ENCODE measurements at regions not wholly inside any gene's neighbourhood (a gene's known extent, or its start where the extent isn't known, plus 50 kb on each side); places are given as distances from the start of the nearest gene placed in this dataset.

DNA sequence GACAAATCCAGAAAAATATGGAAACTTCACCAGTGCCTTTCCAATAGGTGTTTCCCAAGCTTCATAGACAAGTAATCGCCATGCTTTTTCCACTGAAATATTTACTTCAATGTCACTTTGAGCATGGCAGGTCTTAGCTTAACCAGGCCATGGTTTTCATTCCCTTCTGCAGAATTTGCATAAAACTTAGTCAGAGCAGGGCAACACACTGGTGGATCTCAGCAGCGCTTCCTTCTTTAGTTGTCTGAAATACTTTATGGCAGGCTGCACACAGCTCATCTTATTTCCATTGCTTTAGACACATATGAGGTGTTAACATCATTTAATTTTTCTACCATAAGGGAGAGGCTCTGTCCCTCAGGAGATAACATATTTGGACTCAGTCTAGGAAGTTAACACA lies 102.9 kb upstream of the AHR start:
- DNase-seq, result no peak
- Histone ChIP-seq H3F3A (ENCODE audit: insufficient read depth, low read length) (no peaks in the 10 kb centered on the region), H3K36me3 (replicated peaks; ENCODE audit: insufficient read depth, low read length) (no peaks in the 10 kb centered on the region), H3K79me2 (ENCODE audit: low read length) (no peaks in the 10 kb centered on the region), H3K4me2 (ENCODE audit: low read depth, low read length) (no peak overlapping the region), H3K27ac (ENCODE audit: low read length) (no peak overlapping the region), H3K4me1 (ENCODE audit: low read length) (no peaks in the 10 kb centered on the region), H3K4me3 (ENCODE audit: low read length) (no peak overlapping the region), H4K20me1 (ENCODE audit: insufficient read depth, low read length) (no peaks in the 10 kb centered on the region), H3K9me2 (replicated peaks; ENCODE audit: insufficient read depth, low read length) (no peaks in the 10 kb centered on the region), H3K27me3 (replicated peaks; ENCODE audit: insufficient read depth, low read length) (no peaks in the 10 kb centered on the region), H3K9me3 (replicated peaks; ENCODE audit: insufficient read depth, low read length) (no peaks in the 10 kb centered on the region), H3K9ac (ENCODE audit: low read length) (no peak overlapping the region), H2AFZ (ENCODE audit: low read length) (no peak overlapping the region)
- TF ChIP-seq, protein P1, sequence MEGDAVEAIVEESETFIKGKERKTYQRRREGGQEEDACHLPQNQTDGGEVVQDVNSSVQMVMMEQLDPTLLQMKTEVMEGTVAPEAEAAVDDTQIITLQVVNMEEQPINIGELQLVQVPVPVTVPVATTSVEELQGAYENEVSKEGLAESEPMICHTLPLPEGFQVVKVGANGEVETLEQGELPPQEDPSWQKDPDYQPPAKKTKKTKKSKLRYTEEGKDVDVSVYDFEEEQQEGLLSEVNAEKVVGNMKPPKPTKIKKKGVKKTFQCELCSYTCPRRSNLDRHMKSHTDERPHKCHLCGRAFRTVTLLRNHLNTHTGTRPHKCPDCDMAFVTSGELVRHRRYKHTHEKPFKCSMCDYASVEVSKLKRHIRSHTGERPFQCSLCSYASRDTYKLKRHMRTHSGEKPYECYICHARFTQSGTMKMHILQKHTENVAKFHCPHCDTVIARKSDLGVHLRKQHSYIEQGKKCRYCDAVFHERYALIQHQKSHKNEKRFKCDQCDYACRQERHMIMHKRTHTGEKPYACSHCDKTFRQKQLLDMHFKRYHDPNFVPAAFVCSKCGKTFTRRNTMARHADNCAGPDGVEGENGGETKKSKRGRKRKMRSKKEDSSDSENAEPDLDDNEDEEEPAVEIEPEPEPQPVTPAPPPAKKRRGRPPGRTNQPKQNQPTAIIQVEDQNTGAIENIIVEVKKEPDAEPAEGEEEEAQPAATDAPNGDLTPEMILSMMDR (IDR thresholded peaks at IDR 0.05; ENCODE audit: low read length), result no peak
- TF ChIP-seq EZH2phosphoT487 (IDR thresholded peaks at IDR 0.05; ENCODE audit: low read length) (no peak), EZH2 (optimal IDR thresholded peaks at IDR 0.05; ENCODE audit: low read depth, low read length) (no peak)

DNA sequence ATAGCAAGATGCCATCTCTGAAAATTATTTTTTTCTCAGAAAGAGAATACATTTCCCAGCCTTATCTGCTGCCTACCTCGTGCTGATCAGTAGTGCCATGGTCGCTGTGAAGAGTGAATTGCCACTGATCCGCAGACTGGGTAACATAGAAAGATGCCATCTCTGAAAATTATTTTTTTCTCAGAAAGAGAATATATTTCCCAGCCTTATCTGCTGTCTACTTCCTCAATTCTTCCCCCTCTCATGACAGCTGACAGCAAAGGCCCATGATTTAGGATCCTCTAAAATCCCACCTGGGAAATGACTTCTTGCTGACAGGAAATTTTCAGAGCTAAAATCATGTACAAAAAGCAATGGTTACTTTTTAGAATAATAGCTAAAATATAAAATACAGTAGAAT lies 92.5 kb upstream of the AHR start:
- Histone ChIP-seq H3F3A (ENCODE audit: insufficient read depth, low read length) (no peaks in the 10 kb centered on the region), H3K4me1 (ENCODE audit: low read length) (no peaks in the 10 kb centered on the region), H3K36me3 (replicated peaks; ENCODE audit: insufficient read depth, low read length) (no peaks in the 10 kb centered on the region), H3K79me2 (ENCODE audit: low read length) (no peaks in the 10 kb centered on the region), H3K9me3 (replicated peaks; ENCODE audit: insufficient read depth, low read length) (no peaks in the 10 kb centered on the region), H2AFZ (ENCODE audit: low read length) (no peak overlapping the region), H3K4me3 (ENCODE audit: low read length) (no peak overlapping the region), H3K9ac (ENCODE audit: low read length) (no peak overlapping the region), H3K27ac (ENCODE audit: low read length) (no peak overlapping the region), H3K9me2 (replicated peaks; ENCODE audit: insufficient read depth, low read length) (no peaks in the 10 kb centered on the region), H3K27me3 (replicated peaks; ENCODE audit: insufficient read depth, low read length) (no peaks in the 10 kb centered on the region), H3K4me2 (ENCODE audit: low read depth, low read length) (no peak overlapping the region), H4K20me1 (ENCODE audit: insufficient read depth, low read length) (no peaks in the 10 kb centered on the region)
- DNase-seq, result no peak
- TF ChIP-seq EZH2phosphoT487 (IDR thresholded peaks at IDR 0.05; ENCODE audit: low read length) (no peak), EZH2 (optimal IDR thresholded peaks at IDR 0.05; ENCODE audit: low read depth, low read length) (no peak)
- TF ChIP-seq, protein P1 (IDR thresholded peaks at IDR 0.05; ENCODE audit: low read length), result no peak

DNA sequence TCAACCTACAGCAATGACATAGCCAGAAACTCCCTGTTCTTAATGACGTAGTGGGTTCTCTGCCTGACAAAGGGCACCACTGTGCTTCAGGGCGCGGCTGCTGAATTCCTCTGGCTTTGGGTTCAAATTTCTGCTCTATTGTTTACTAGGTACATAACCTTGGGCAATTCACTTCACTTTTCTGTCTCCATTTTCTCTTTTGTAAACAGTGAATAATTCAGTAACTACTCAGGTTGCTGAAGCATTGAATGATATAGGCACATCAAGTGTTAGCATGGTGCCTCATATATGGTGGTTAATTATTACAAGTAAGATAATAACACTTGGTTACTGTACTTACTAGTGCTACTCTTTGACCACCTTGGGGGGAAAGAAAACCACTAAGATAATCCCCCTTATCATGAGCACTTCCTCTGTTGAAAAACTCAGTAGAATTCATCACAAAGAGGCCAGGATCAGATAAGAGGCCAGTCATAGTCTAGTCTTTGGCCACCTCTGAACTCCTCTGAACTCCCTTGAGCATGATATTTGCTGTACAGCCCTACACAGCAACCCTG lies 92.0 kb upstream of the AHR start:
- no peak for DNase-seq
- H2AFZ ChIP-seq (ENCODE audit: low read length), result no peak overlapping the region
- TF ChIP-seq EZH2phosphoT487 (IDR thresholded peaks at IDR 0.05; ENCODE audit: low read length), result no peak
- TF ChIP-seq, protein P1 (IDR thresholded peaks at IDR 0.05; ENCODE audit: low read length), result no peak
- no peak for TF ChIP-seq EZH2 (optimal IDR thresholded peaks at IDR 0.05; ENCODE audit: low read depth, low read length)
- H3K4me1 ChIP-seq (ENCODE audit: low read length), result no peaks in the 10 kb centered on the region
- H3K79me2 ChIP-seq (ENCODE audit: low read length), result no peaks in the 10 kb centered on the region
- H3K27ac ChIP-seq (ENCODE audit: low read length), result no peak overlapping the region
- H3K9me2 ChIP-seq (replicated peaks; ENCODE audit: insufficient read depth, low read length), result no peaks in the 10 kb centered on the region
- H3K27me3 ChIP-seq (replicated peaks; ENCODE audit: insufficient read depth, low read length), result no peaks in the 10 kb centered on the region
- H3K4me2 ChIP-seq (ENCODE audit: low read depth, low read length), result no peak overlapping the region
- H3K4me3 ChIP-seq (ENCODE audit: low read length), result no peak overlapping the region
- no peaks in the 10 kb centered on the region for H3K9me3 ChIP-seq (replicated peaks; ENCODE audit: insufficient read depth, low read length)
- H3K9ac ChIP-seq (ENCODE audit: low read length), result no peak overlapping the region
- H3F3A ChIP-seq (ENCODE audit: insufficient read depth, low read length), result no peaks in the 10 kb centered on the region
- no peaks in the 10 kb centered on the region for H4K20me1 ChIP-seq (ENCODE audit: insufficient read depth, low read length)
- no peaks in the 10 kb centered on the region for H3K36me3 ChIP-seq (replicated peaks; ENCODE audit: insufficient read depth, low read length)

All from MM.1S (cell line).